ENCODE measurements at regions not wholly inside any gene's neighbourhood (a gene's known extent, or its start where the extent isn't known, plus 50 kb on each side); places are given as distances from the start of the nearest gene placed in this dataset.
"Not testable (repeated sequence)": the region's sequence is repeated elsewhere in the genome, so short reads cannot be mapped to it uniquely, and the experiment has no call there.

DNA sequence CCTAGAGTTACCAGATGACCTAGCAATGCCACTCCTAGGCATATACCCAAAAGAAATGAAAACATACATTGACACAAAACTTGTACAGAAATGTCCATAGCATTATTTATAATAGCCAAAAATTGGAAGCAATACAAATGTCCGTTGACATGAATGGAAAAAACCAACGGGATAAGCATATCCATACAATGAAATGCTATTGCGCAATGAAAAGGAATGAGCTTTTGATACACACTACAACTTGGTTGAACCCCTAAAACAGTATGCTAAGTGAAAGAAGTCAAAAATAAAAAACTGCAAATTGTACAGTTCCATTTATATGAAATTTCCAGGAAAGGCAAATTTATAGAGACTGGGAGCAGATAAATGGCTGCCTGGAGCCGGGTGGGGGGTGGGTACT lies 90.6 kb upstream of the G2E3 start:
- Histone ChIP-seq H3K27me3 (ENCODE audit: insufficient read depth, insufficient read length) (no peaks in the 10 kb centered on the region), H3K9ac (ENCODE audit: insufficient read length, low read depth) (no peak overlapping the region), H3K4me3 (ENCODE audit: insufficient read length, low read depth) (no peak overlapping the region)

DNA sequence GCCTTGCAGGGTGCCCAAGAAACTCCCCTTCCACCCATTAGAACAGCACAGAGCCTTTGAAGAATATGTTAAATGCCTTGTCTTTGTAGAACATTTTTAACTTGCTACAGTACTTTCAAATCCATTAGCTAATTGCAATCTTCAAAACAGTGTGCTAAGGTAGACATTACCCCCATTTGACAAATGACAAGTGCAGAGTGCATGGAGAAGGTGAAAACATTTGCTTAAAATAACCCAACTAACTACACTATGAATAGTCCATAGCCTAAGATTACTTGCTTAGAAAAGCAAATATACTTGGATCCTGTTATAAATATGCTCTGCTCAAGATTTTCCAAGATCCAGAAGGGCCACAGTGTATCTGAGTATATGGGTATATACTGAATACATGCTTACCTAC lies 87.0 kb upstream of the G2E3 start:
- Histone ChIP-seq H3K9ac (ENCODE audit: insufficient read length, low read depth) (no peak overlapping the region), H3K4me1 (ENCODE audit: insufficient read depth, insufficient read length) (no peaks in the 10 kb centered on the region), H3K4me3 (ENCODE audit: insufficient read length, low read depth) (no peak overlapping the region), H3K36me3 (ENCODE audit: insufficient read depth, insufficient read length, low read length) (no peaks in the 10 kb centered on the region), H3K27me3 (ENCODE audit: insufficient read depth, insufficient read length) (no peaks in the 10 kb centered on the region), H3K9me3 (ENCODE audit: insufficient read depth, low read length) (no peaks in the 10 kb centered on the region)
- DNase-seq (ENCODE audit: low read depth, low spot score): no peak
- no peak for TF ChIP-seq ZNF274 (IDR thresholded peaks at IDR 0.05; ENCODE audit: low read depth, low read length)
- no peak for TF ChIP-seq YY1 (IDR thresholded peaks at IDR 0.05; ENCODE audit: insufficient read depth, insufficient read length)
- TF ChIP-seq SUZ12 (IDR thresholded peaks at IDR 0.05; ENCODE audit: extremely low read depth, insufficient read depth, insufficient read length): no peak

More for the DNA sequence above, 90.6 kb upstream of the G2E3 start:
- Histone ChIP-seq H3K9me3 (ENCODE audit: insufficient read depth, low read length) (no peaks in the 10 kb centered on the region), H3K36me3 (ENCODE audit: insufficient read depth, insufficient read length, low read length) (no peaks in the 10 kb centered on the region), H3K4me1 (ENCODE audit: insufficient read depth, insufficient read length) (no peaks in the 10 kb centered on the region)
- DNase-seq (ENCODE audit: low read depth, low spot score): no peak
- TF ChIP-seq ZNF274 (IDR thresholded peaks at IDR 0.05; ENCODE audit: low read depth, low read length) (no peak), YY1 (IDR thresholded peaks at IDR 0.05; ENCODE audit: insufficient read depth, insufficient read length) (no peak), SUZ12 (IDR thresholded peaks at IDR 0.05; ENCODE audit: extremely low read depth, insufficient read depth, insufficient read length) (no peak)

DNA sequence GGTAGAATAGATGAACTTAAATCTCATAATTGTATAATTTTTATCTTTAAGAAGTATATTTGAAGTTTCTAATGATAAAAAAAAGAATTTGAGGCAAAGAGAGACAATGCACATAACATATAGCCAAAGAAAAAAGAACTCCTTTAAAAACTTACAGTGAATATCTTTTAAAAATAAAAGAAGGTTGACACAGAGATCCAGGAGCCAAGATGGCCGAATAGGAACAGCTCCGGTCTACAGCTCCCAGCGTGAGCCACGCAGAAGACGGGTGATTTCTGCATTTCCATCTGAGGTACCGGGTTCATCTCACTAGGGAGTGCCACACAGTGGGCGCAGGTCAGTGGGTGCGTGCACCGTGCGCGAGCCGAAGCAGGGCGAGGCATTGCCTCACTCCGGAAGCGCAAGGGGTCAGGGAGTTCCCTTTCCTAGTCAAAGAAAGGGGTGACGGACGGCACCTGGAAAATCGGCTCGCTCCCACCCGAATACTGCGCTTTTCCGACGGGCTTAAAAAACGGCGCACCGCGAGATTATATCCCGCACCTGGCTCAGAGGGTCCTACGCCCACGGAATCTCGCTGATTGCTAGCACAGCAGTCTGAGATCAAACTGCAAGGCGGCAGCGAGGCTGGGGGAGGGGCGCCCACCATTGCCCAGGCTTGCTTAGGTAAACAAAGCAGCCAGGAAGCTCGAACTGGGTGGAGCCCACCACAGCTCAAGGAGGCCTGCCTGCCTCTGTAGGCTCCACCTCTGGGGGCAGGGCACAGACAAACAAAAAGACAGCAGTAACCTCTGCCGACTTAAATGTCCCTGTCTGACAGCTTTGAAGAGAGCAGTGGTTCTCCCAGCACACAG lies 84.9 kb upstream of the G2E3 start:
- H3K9me3 ChIP-seq (ENCODE audit: insufficient read depth, low read length); H3K9ac ChIP-seq (ENCODE audit: insufficient read length, low read depth); H3K4me3 ChIP-seq (ENCODE audit: insufficient read length, low read depth); H3K27me3 ChIP-seq (ENCODE audit: insufficient read depth, insufficient read length); DNase-seq (ENCODE audit: low read depth, low spot score); H3K4me1 ChIP-seq (ENCODE audit: insufficient read depth, insufficient read length); H3K36me3 ChIP-seq (ENCODE audit: insufficient read depth, insufficient read length, low read length): not testable (repeated sequence)

GRCh38 chr14:30482276-30482675 lies 76.7 kb upstream of the G2E3 start:
- Histone ChIP-seq H3K9ac (ENCODE audit: insufficient read length, low read depth) (no peak overlapping the region), H3K9me3 (ENCODE audit: insufficient read depth, low read length) (no peaks in the 10 kb centered on the region), H3K36me3 (ENCODE audit: insufficient read depth, insufficient read length, low read length) (no peaks in the 10 kb centered on the region), H3K27me3 (ENCODE audit: insufficient read depth, insufficient read length) (no peaks in the 10 kb centered on the region), H3K4me1 (ENCODE audit: insufficient read depth, insufficient read length) (no peaks in the 10 kb centered on the region), H3K4me3 (ENCODE audit: insufficient read length, low read depth) (no peak overlapping the region)
- TF ChIP-seq ZNF274 (IDR thresholded peaks at IDR 0.05; ENCODE audit: low read depth, low read length) (no peak), SUZ12 (IDR thresholded peaks at IDR 0.05; ENCODE audit: extremely low read depth, insufficient read depth, insufficient read length) (no peak), YY1 (IDR thresholded peaks at IDR 0.05; ENCODE audit: insufficient read depth, insufficient read length) (no peak)
- no peak for DNase-seq (ENCODE audit: low read depth, low spot score)

GRCh38 chr14:30484201-30484600 lies 74.8 kb upstream of the G2E3 start:
- TF ChIP-seq YY1 (IDR thresholded peaks at IDR 0.05; ENCODE audit: insufficient read depth, insufficient read length) (no peak), ZNF274 (IDR thresholded peaks at IDR 0.05; ENCODE audit: low read depth, low read length) (no peak), SUZ12 (IDR thresholded peaks at IDR 0.05; ENCODE audit: extremely low read depth, insufficient read depth, insufficient read length) (no peak)
- no peaks in the 10 kb centered on the region for H3K9me3 ChIP-seq (ENCODE audit: insufficient read depth, low read length)
- no peaks in the 10 kb centered on the region for H3K36me3 ChIP-seq (ENCODE audit: insufficient read depth, insufficient read length, low read length)
- H3K9ac ChIP-seq (ENCODE audit: insufficient read length, low read depth): no peak overlapping the region
- H3K4me3 ChIP-seq (ENCODE audit: insufficient read length, low read depth): no peak overlapping the region
- H3K4me1 ChIP-seq (ENCODE audit: insufficient read depth, insufficient read length): no peaks in the 10 kb centered on the region
- DNase-seq (ENCODE audit: low read depth, low spot score): no peak
- no peaks in the 10 kb centered on the region for H3K27me3 ChIP-seq (ENCODE audit: insufficient read depth, insufficient read length)

DNA sequence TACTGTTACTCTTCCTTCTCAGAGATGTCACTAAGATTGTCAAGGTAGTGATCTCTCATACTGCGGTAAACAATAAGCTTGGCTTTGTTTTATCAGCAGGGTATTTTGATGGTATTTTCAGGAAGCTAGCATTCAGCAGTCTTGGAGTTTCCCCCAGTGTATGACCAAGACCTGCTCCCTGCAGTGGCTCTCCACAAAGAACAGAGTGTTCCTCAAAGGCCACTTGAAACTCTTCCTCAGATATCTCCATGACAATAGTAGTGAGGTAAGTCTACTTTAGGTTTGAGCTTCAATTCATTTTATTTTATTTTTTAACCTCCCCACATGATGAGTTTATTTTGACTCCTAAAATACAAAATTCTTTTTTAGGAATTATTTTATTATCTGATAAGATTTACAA lies 74.0 kb upstream of the G2E3 start:
- Histone ChIP-seq H3K9me3 (ENCODE audit: insufficient read depth, low read length) (no peaks in the 10 kb centered on the region), H3K27me3 (ENCODE audit: insufficient read depth, insufficient read length) (no peaks in the 10 kb centered on the region), H3K4me1 (ENCODE audit: insufficient read depth, insufficient read length) (no peaks in the 10 kb centered on the region), H3K4me3 (ENCODE audit: insufficient read length, low read depth) (no peak overlapping the region), H3K36me3 (ENCODE audit: insufficient read depth, insufficient read length, low read length) (no peaks in the 10 kb centered on the region), H3K9ac (ENCODE audit: insufficient read length, low read depth) (no peak overlapping the region)
- DNase-seq (ENCODE audit: low read depth, low spot score): peak; percentile 9
- no peak for TF ChIP-seq ZNF274 (IDR thresholded peaks at IDR 0.05; ENCODE audit: low read depth, low read length)
- TF ChIP-seq YY1 (IDR thresholded peaks at IDR 0.05; ENCODE audit: insufficient read depth, insufficient read length): no peak
- TF ChIP-seq SUZ12 (IDR thresholded peaks at IDR 0.05; ENCODE audit: extremely low read depth, insufficient read depth, insufficient read length): no peak

DNA sequence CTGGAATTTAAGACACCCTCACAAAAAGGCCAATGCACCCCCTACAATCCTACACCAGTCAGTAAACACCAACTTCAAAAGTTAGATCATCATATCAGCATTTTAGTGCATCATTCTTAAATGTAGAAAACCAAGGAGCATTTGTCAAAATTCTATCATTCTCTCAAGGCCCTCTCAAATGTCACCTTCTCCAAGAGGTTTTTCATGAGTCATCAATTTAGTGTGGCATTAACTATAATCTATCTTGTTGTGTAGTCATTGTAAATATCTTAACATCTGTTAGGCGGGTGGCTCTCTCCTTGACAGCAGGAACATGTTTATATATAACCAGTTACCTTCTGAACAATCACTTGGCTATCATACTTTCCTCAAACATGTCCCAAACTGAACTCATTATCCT lies 62.1 kb upstream of the G2E3 start:
- Histone ChIP-seq H3K27me3 (ENCODE audit: insufficient read depth, insufficient read length) (no peaks in the 10 kb centered on the region), H3K36me3 (ENCODE audit: insufficient read depth, insufficient read length, low read length) (no peaks in the 10 kb centered on the region), H3K9ac (ENCODE audit: insufficient read length, low read depth) (no peak overlapping the region), H3K4me1 (ENCODE audit: insufficient read depth, insufficient read length) (no peaks in the 10 kb centered on the region), H3K4me3 (ENCODE audit: insufficient read length, low read depth) (no peak overlapping the region), H3K9me3 (ENCODE audit: insufficient read depth, low read length) (no peaks in the 10 kb centered on the region)
- no peak for TF ChIP-seq ZNF274 (IDR thresholded peaks at IDR 0.05; ENCODE audit: low read depth, low read length)
- no peak for TF ChIP-seq YY1 (IDR thresholded peaks at IDR 0.05; ENCODE audit: insufficient read depth, insufficient read length)
- no peak for TF ChIP-seq SUZ12 (IDR thresholded peaks at IDR 0.05; ENCODE audit: extremely low read depth, insufficient read depth, insufficient read length)
- DNase-seq (ENCODE audit: low read depth, low spot score): no peak

Measured in NT2/D1 (cell line).